ENCODE measurements at regions not wholly inside any gene's neighbourhood (a gene's known extent, or its start where the extent isn't known, plus 50 kb on each side); places are given as distances from the start of the nearest gene placed in this dataset.

DNA sequence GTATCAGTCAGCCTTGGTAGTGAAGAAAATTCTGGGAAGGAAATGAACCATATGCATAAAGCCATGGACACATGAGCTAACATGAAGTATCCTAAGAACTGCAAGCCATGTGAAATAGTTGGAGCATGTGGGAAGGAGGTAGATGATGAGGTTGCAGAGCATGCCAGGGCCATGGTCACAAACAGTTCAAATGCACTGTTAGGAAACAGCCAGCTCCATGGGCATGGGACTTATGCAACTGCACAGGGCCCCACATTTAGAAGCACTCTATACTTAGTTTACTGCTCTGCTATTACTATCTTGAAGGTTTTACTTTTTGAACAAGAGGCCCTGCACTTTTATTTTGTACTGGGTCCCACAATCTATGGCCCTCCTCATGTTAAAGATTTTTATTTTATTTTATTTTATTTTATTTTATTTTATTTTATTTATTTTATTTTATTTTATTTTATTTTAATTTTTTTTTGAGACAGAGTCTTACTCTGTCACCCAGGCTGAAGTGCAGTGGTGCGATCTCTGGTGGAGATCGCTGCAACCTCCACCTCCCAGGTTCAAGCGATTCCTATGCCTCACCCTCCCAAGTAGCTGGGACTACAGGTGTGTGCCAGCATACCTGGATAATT is 169.1 kb downstream of the IBTK start:
- no peaks in the 10 kb centered on the region for H3K9me3 ChIP-seq (replicated peaks; ENCODE audit: control insufficient read depth, insufficient read depth, low read length)
- FAIRE-seq (peak; percentile 12), DNase-seq (ENCODE audit: low read depth, low spot score) (no peak)
- TF ChIP-seq MYC (IDR thresholded peaks at IDR 0.05; ENCODE audit: low read depth, low read length) = no peak
- no peak for TF ChIP-seq JUN (IDR thresholded peaks at IDR 0.05; ENCODE audit: borderline replicate concordance, insufficient read depth, insufficient read length, low read depth)
- TF ChIP-seq EZH2 (IDR thresholded peaks at IDR 0.05; ENCODE audit: borderline replicate concordance, low read depth, low read length, severe bottlenecking) = no peak
- no peak for TF ChIP-seq FOS (IDR thresholded peaks at IDR 0.05; ENCODE audit: borderline replicate concordance, insufficient read depth, low read length)
- no peak for TF ChIP-seq POLR2A (IDR thresholded peaks at IDR 0.05; ENCODE audit: low read depth, low read length)
- no peak for TF ChIP-seq POLR2AphosphoS5 (IDR thresholded peaks at IDR 0.05; ENCODE audit: insufficient read depth, low read depth, low read length)
- TF ChIP-seq, protein P1, sequence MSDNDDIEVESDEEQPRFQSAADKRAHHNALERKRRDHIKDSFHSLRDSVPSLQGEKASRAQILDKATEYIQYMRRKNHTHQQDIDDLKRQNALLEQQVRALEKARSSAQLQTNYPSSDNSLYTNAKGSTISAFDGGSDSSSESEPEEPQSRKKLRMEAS (IDR thresholded peaks at IDR 0.05; ENCODE audit: insufficient read depth, insufficient read length) = no peak
- TF ChIP-seq, protein P2, sequence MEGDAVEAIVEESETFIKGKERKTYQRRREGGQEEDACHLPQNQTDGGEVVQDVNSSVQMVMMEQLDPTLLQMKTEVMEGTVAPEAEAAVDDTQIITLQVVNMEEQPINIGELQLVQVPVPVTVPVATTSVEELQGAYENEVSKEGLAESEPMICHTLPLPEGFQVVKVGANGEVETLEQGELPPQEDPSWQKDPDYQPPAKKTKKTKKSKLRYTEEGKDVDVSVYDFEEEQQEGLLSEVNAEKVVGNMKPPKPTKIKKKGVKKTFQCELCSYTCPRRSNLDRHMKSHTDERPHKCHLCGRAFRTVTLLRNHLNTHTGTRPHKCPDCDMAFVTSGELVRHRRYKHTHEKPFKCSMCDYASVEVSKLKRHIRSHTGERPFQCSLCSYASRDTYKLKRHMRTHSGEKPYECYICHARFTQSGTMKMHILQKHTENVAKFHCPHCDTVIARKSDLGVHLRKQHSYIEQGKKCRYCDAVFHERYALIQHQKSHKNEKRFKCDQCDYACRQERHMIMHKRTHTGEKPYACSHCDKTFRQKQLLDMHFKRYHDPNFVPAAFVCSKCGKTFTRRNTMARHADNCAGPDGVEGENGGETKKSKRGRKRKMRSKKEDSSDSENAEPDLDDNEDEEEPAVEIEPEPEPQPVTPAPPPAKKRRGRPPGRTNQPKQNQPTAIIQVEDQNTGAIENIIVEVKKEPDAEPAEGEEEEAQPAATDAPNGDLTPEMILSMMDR (IDR thresholded peaks at IDR 0.05; ENCODE audit: extremely low read depth in 1 of 2, insufficient read depth in 1 of 2, low read depth in 1 of 2, low read length in 2 of 2) = no peak
- TF ChIP-seq GATA2 (IDR thresholded peaks at IDR 0.05; ENCODE audit: insufficient read depth, insufficient read length, low read depth, low read length) = no peak
- POLR2A ChIA-PET = no interaction called here
- H3K4me2 ChIP-seq (ENCODE audit: insufficient read depth, low read length) = no peak overlapping the region
- no peaks in the 10 kb centered on the region for H3K9me1 ChIP-seq (replicated peaks; ENCODE audit: control insufficient read depth, extremely low read depth, insufficient read depth, low read length)
- dilution Hi-C loops (cut with MboI; ENCODE audit: extremely low pct_ligation_motif_present, low sequenced_read_pairs) = no loop called here
- no peak overlapping the region for H3K9ac ChIP-seq (replicated peaks; ENCODE audit: extremely low read depth, insufficient read depth, low read length)
- H3K27ac ChIP-seq (ENCODE audit: insufficient read depth, low read depth, low read length) = no peak overlapping the region
- no TSS peak for BruUV-seq (replicated peaks)
- no peaks in the 10 kb centered on the region for H3K79me2 ChIP-seq (ENCODE audit: control insufficient read depth, insufficient read depth, low read length)
- H3K36me3 ChIP-seq (ENCODE audit: control insufficient read depth in 2 of 2, extremely low read depth in 1 of 2, insufficient read depth in 2 of 2, low read length in 2 of 2) = no peaks in the 10 kb centered on the region
- CTCF ChIA-PET = no interaction called here
- no peaks in the 10 kb centered on the region for H3K27me3 ChIP-seq (ENCODE audit: control insufficient read depth in 2 of 2, insufficient read depth in 2 of 2, low read length in 2 of 2)
- H2AFZ ChIP-seq (ENCODE audit: low read depth, low read length) = no peak overlapping the region
- intact Hi-C loops (cut with micrococcal nuclease) = loop anchor here (5.0 kb wide), 1 partner anchor 99 kb away; no protein-coding TSS in a partner anchor
- H3K4me1 ChIP-seq (ENCODE audit: control insufficient read depth, extremely low read depth, insufficient read depth, low read length) = peaks cover 9% of the 10 kb centered on the region
- no peak overlapping the region for H3K4me3 ChIP-seq (replicated peaks in 1 of 3; ENCODE audit: insufficient read depth in 1 of 3, low read depth in 1 of 3, low read length in 3 of 3)
- H4K20me1 ChIP-seq (replicated peaks; ENCODE audit: control insufficient read depth, extremely low read depth, insufficient read depth, low read length) = no peaks in the 10 kb centered on the region

Data from endothelial cell of umbilical vein (primary cell).